Renal cortex interstitium (tissue), 11 donors: ENCODE measurements at regions not wholly inside any gene's neighbourhood (a gene's known extent, or its start where the extent isn't known, plus 50 kb on each side); places are given as distances from the start of the nearest gene placed in this dataset.
"Not testable (repeated sequence)": the region's sequence is repeated elsewhere in the genome, so short reads cannot be mapped to it uniquely, and the experiment has no call there.

Source experiments
- DNase-seq, 11 donors: peaks; one replicate each; pipeline ENCODE4 v3.0.0-alpha.2; 2013; ENCODE audit warnings: low read depth in 9 of 11, low spot score in 4 of 11; ENCODE audit errors: extremely low read depth in 1 of 11

GRCh38 chr1:163471779-163472650, 150.3 kb downstream of the NUF2 start:
- DNase-seq = peak in 5 of 11 donors; percentile 6 to 42 (median 18)

DNA sequence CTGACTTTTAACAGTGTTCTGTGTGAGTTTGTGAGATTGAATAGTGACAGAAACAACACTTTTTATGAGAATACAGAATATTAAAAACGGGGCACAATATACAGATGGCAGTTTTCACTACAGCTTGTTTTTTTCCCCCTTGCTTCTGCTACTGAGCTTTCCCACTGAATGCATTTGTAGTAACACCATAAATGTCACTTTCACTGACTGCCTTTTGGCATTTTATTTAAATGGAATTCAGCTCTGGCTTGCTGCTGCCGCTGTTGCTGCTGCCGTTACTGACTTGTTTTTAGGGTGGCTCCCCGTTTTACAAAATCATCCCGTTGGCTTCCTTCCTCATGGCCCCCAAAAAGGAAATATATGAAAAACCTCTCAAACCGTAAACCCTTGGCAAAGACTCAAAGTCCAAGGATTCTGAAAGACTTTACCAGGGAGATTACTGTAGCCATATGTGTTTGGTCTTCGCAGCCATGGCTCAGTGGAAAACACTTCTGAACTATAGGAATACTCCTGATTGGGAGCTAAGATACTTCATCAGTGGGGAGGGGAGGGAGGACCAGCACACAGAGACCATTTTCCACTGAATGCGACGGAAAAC, 151.0 kb downstream of the NUF2 start:
- no peak for DNase-seq

- DNase-seq = no peak
These were observed 155.6 kb downstream of the NUF2 start for GRCh38 chr1:163477276-163477830.

DNA sequence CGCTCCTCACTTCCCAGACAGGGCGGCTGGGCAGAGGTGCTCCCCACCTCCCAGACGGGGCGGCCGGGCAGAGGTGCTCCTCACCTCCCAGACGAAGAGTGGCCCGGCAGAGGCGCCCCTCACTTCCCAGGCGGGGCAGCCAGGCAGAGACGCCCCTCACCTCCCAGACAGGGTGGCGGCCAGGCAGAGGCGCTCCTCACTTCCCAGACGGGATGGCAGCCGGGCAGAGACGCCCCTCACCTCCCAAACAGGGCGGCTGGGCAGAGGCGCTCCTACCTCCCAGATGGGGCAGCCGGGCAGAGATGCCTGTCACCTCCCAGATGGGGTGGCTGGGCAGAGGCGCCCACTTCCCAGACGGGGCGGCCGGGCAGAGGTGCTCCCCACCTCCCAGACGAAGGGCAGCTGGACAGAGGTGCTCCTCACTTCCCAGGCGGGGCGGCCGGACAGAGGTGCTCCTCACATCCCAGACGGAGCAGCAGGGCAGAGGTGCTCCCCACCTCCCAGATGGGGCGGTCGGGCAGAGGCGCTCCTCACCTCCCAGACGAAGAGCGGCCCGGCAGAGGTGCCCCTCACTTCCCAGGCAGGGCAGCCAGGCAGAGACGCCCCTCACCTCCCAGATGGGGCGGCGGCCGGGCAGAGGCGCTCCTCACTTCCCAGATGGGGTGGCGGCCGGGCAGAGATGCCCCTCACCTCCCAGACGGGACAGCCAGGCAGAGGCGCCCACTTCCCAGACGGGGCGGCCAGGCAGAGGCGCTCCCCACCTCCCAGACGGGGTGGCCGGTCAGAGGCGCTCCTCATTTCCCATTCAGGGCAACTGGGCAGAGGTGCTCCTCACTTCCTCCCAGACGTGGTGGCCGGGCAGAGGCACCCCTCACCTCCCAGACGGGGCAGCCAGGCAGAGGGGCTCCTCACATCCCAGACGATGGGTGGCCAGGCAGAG, 176.9 kb downstream of the NUF2 start:
- not testable (repeated sequence) for DNase-seq

DNA sequence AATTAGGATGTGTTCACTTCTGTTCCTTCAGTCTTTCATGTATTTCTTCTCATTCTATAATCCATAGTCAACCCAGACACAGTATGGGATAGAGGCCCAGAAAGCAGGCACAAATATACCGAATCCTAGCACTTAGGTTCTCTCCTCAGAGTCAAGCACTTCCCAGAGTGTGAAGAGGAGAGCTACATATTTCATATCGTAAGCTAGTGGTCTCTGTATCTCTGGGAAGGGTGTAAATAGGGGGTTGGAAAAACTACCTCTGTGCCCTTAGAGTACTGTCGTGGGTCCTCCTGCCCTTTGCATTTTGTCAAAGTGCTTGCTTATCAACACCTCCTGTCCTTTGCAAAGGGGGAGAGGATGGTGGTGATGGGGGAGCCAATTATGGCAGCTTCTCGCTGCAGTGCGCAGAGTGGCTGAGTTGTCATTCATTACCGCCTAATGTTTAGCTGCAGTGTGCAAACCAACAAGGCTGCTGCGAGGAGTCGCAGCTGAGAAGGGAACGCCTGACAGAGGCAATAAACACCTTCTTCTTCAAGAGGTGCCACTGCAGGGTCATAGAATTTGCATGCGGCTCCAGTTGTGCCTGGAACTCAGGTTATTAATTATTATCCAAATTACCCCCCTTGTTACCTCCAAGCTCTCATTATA, 182.7 kb downstream of the NUF2 start:
- DNase-seq = no peak

- DNase-seq = no peak
These were observed 187.4 kb downstream of the NUF2 start for GRCh38 chr1:163509114-163509513.

DNA sequence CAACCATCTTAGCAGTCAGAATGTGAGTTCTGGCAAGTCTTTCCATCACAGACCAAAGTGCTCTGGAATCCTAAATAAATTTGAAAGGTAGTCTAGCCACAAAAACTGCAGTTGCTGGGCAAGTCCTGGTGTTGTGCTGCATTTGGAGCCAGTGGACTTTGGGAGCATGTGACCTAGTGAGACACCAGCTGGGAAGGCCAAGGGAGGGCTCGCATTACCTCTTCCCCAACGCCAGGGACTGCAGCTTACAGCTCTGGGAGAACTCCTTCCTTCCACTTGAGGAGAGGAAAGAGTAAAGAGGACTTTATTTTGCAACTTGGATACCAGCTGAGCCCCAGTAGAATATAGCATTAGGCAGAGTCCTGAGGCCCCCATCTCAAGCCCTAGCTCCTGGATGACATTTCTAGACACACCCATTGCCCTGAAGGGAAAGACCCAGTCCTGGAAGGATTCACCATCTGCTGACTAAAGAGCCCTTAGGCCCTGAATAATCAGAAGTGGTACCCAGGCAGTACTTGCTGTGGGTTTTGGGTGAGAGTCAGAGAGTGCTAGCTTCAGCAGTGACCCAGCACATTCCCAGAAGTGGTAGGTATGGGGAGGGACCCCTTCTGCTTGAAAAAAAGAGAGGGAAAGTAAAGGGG, 190.7 kb downstream of the NUF2 start:
- DNase-seq = no peak

DNA sequence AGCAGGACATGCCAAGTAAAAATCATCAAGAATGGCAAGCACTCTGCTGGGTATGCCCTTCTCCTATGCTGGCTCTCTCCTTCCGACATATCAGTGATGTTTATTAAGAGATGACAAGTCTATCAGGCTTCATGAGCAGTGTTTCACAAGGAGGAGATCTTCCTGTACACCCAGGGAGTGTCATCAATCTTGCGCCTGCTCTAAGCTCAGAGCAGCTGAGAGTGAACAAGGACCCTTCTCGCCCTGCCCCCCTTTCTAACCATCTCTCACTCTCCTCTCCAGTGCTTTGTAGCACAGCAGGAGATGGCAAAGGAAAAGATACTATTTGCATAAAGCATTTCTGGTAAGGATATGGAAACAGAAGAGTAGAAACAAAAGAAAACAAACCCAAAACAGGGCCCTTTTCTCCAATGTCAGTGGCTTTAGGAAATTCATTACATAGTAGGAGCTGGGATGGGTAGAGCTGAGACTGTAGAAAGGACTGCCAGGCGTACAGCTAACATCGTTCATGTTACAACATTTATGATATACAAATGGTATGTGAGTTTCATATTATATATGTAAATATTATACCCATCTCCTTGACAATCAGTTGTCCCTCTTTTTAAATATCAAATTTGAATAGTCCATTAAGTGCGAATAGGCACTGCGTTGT, 201.7 kb downstream of the NUF2 start:
- DNase-seq = no peak

GRCh38 chr1:163528710-163529348, 207.1 kb downstream of the NUF2 start:
- peak in 1 of 11 donors; percentile 18 for DNase-seq

- no peak for DNase-seq
These were observed 209.6 kb downstream of the NUF2 start for GRCh38 chr1:163531345-163531744.

DNA sequence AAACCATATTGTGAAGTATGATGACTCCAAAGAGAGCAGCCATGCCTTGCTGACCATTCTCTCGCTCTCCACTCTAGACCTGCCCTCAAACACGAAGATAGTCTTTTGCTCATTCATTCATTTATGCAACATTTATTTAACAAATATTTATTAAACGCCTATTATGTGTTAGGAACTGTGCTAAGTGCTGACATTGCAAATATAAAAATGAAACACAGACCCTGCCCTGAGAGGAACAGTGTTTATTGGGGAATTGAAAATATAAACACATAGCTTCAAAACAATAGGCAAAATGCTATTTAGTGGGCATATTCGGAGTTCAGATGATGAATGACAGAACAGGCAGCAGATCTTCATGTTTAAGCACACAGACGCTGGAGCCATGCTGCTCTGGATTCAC, 213.6 kb downstream of the NUF2 start:
- DNase-seq = no peak

DNA sequence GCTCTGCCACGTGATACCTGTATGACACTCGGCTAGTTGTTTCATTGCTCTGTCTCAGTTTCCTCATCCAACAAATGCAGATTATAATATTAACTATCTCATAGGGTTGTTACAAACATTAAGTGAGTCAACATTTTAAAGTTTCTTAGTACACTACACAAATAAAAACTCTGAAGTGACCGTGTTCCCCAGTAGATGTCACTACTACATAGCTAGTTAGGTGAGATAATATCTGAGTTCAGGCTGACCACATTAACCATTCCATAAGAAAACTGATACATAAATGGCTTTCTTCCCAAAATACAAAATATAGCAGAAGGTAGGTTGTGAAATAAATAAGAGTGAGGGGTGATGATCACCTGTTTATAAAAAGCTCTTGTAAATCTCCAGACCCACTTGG, 214.1 kb downstream of the NUF2 start:
- DNase-seq = peak in 4 of 11 donors; percentile 15 to 40 (median 32)

DNA sequence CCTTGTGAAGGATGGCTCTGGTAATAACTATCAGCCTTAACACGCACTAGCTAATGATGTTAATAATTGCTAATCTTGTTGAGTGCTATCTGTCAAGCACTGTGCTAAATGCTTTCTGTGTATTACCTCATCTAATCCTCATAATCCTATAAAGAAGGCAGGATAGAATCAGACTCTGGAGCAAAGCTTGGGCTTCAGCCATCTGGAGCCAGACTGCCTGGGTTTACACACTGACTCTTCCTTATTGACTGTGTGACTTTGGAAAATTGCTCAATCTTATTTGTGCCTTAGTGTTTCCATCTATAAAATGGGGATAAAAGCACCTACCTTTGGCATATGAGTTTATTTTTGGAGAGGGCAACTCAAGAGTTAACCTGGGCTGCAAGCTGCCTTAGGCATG, 216.1 kb downstream of the NUF2 start:
- DNase-seq = no peak

DNA sequence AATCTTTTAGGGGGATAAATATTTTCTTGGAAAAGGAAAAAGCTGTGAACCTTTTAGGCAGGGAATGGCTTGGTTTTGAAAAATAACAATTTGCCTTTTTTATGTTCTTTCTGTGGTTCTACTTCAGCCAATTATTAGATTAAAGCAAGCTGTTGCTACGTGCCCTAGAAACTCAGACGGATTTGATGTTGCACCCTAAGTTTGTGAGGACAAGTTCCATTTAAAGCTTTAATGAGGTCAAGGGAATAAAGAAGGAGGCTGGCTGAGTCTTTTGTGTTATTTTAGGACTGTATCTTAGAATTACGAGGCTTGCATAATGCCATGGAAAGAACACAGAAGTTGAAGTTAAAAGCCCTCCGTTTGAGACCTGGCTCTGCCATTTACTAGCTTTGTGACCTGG, 216.9 kb downstream of the NUF2 start:
- peak in 7 of 11 donors; percentile 49 to 81 (median 75) for DNase-seq

DNA sequence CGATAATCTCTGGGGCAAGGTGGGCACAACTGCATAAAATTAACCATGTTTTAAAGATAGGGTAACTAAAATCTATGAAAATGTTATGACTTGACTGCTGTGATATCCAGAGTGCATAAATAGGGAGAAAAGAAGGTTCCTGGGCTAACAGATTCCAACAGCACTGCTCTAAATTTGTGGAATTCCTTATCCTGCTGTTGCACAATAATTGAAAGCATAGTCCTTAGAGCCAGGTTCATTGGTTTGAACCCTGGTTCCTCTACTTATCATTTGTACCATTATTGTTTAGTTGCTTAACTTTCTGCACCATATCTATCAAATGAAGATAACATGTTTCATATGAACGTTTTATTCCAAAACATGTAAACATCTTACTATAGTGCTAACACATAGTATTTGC, 219.0 kb downstream of the NUF2 start:
- no peak for DNase-seq

- no peak for DNase-seq
These were observed 222.7 kb downstream of the NUF2 start for GRCh38 chr1:163544441-163544840.

DNA sequence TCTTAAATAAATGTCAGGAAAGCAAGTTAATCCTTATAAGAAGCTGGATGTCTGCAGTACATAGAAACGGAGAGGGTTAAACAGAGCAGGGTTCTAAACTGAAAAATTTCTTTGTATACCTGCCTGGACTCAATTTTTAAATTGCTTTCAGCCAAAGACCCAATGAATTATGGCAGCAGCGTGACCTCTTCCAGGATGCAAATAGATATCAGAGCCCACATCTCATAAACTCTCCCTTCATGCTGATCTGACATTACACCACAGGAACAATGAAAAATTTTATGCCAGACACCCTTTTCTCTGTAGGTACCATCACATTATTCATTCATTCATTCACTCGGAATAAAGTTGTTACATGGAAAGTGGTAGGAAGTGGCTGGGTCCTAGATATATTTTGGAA, 236.4 kb downstream of the NUF2 start:
- DNase-seq = no peak
